Small intestine (tissue), 7 donors: ENCODE measurements at regions not wholly inside any gene's neighbourhood (a gene's known extent, or its start where the extent isn't known, plus 50 kb on each side); places are given as distances from the start of the nearest gene placed in this dataset.

Experiments
- DNase-seq, 2 donors: peaks; one replicate each; pipeline versions ENCODE4 v3.0.0 to v3.0.0-alpha.2; 2013
- FAIRE-seq: peaks from 2 replicates; lab custom pipeline; 2012; peaks lifted over from hg19 to GRCh38; lab: Jason Lieb, UNC
- H3K27ac ChIP-seq, 3 donors: one replicate each; pipeline ENCODE4 v1.5.1; 2013; ENCODE audit warnings: low read length in 2 of 3, mild to moderate bottlenecking in 2 of 3, control low read depth in 1 of 3, inconsistent platforms in 1 of 3, low read depth in 1 of 3, moderate library complexity in 1 of 3
- H3K27me3 ChIP-seq, 3 donors: one replicate each; pipeline ENCODE4 v1.6.1; 2013; ENCODE audit warnings: low read length in 3 of 3, inconsistent platforms in 1 of 3; ENCODE audit not compliant: control insufficient read depth in 3 of 3, insufficient read depth in 3 of 3
- H3K36me3 ChIP-seq, 3 donors: one replicate each; pipeline ENCODE4 v1.6.1; 2013; ENCODE audit warnings: low read length in 3 of 3, inconsistent platforms in 1 of 3, low read depth in 1 of 3, mild to moderate bottlenecking in 1 of 3, moderate library complexity in 1 of 3; ENCODE audit not compliant: control insufficient read depth in 3 of 3, insufficient read depth in 2 of 3
- H3K4me1 ChIP-seq, 3 donors: one replicate each; pipeline ENCODE4 v1.6.1; 2013; ENCODE audit warnings: low read length in 2 of 3, inconsistent platforms in 1 of 3, low read depth in 1 of 3, mild to moderate bottlenecking in 1 of 3, moderate library complexity in 1 of 3; ENCODE audit not compliant: control insufficient read depth in 3 of 3, insufficient read depth in 2 of 3
- H3K4me3 ChIP-seq, 3 donors: one replicate each; pipeline ENCODE4 v1.5.1; 2013; ENCODE audit warnings: low read length in 3 of 3, control low read depth in 1 of 3, inconsistent platforms in 1 of 3, low read depth in 1 of 3, mild to moderate bottlenecking in 1 of 3, moderate library complexity in 1 of 3
- H3K9me3 ChIP-seq, 2 donors: one replicate each; pipeline ENCODE4 v1.6.1; 2013; ENCODE audit warnings: low read depth in 1 of 2, low read length in 1 of 2; ENCODE audit not compliant: control insufficient read depth in 2 of 2, insufficient read depth in 1 of 2
- WGBS, 3 donors: extraction: QIAGEN DNeasy Blood & Tissue Kit; methylation state at CpG; one replicate each; pipeline ENCODE4 v1.1.7; 2013; 5-methylcytosine and 5-hydroxymethylcytosine counted together
- donor health status: healthy with polysubstance abuse.
- donor health status: control.
- donor health status: control.
- donor health status: Bipolar disorder and iron deficiency.
- donor health status: healthy.

DNA sequence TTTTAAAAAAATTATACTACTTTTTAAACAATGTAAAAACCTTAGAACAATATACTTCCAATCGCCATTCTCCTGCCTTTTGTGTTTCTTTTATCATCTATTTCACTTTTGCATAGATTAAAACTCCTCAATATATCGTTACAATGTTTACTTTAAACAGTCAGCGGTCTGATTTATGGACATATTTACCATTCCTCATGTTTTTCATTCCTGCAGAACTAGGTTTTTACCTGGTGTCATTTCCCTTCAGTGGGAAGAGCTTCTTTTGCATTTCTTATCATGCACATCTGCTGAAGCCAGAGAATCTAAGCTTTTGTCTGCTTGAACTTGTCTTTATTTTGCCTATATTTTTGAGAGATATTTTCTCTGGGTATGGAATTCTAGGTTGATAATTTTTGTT lies 277.4 kb upstream of the PLXNA2 start:
- no peak overlapping the region for H3K27ac ChIP-seq
- no peaks in the 10 kb centered on the region for H3K36me3 ChIP-seq
- H3K27me3 ChIP-seq = no peaks in the 10 kb centered on the region
- WGBS, 3 donors = 8 to 44% (median 21%) methylated on average over 3 of the region's 3 CpGs
- FAIRE-seq (no peak), DNase-seq (no peak)
- H3K4me3 ChIP-seq = no peak overlapping the region
- no peaks in the 10 kb centered on the region for H3K4me1 ChIP-seq
- peaks cover 0 to 5% of the 10 kb centered on the region in 2 donors for H3K9me3 ChIP-seq

DNA sequence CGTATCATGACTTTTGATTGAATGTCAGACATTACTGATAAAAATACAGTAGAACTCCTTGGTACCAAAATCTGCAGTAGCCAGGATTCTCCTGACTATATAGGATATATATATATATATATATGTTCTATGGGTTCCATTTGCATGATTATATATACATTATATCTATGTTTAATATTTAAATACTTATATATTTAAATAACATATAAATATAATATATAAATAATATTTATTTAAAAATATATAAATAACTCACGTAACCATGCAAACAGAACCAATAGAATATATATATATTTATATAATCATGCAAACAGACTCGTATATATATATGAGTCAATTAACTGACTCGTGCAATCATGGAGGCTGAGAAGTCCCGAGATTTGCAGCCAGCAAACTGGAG lies 278.8 kb upstream of the PLXNA2 start:
- WGBS, 3 donors = 87 to 93% (median 88%) methylated on average over 5 of the region's 5 CpGs

DNA sequence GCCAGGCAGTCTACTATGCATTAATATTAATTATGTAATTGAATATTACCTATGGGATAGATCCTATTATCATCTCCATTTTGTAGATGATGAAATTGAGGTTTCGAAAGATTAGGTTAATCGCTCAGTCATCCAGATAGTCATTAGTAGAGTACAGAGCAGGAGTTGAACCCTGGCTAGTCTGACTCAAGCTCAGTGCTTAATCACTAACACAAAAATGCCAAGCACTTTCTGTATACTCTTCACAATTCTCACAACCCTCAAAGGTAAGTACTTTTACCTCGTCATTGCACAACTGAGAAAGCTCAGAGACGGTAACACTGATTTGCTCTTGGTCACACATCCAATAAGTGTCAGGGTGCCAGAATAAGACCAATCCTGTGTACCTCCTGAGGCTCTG lies 280.2 kb upstream of the PLXNA2 start:
- H3K9me3 ChIP-seq = no peaks in the 10 kb centered on the region
- DNase-seq (no peak), FAIRE-seq (no peak)
- no peaks in the 10 kb centered on the region for H3K4me1 ChIP-seq
- 92 to 95% (median 93%) methylated on average over 4 of the region's 4 CpGs for WGBS, 3 donors
- no peak overlapping the region for H3K4me3 ChIP-seq
- H3K36me3 ChIP-seq = no peaks in the 10 kb centered on the region
- H3K27ac ChIP-seq = no peak overlapping the region
- H3K27me3 ChIP-seq = no peaks in the 10 kb centered on the region

More for the DNA sequence above, 278.8 kb upstream of the PLXNA2 start:
- Histone ChIP-seq H3K27me3 (no peaks in the 10 kb centered on the region), H3K27ac (no peak overlapping the region), H3K9me3 (no peaks in the 10 kb centered on the region), H3K36me3 (no peaks in the 10 kb centered on the region), H3K4me1 (no peaks in the 10 kb centered on the region), H3K4me3 (no peak overlapping the region)
- DNase-seq (no peak), FAIRE-seq (no peak)

DNA sequence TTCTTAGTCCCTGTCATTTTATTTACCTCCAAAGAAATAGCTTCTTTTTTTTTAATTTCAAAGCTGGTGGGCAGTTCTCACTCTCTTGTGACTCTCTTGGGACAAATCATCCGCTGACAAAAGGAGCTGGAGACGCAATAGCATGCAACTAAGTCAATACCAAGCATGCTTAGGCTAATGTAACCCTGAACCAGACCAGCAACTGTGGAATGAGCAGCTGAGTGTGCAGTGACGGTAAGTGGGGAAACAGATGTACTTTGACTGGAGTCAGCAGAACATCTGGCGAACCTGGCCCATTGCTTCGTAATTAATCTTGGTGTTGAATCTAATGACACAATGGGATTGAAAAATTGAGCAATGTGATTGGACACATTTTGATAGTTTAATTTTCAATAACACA lies 280.7 kb upstream of the PLXNA2 start:
- H3K36me3 ChIP-seq = no peaks in the 10 kb centered on the region
- H3K9me3 ChIP-seq = no peaks in the 10 kb centered on the region
- 65 to 82% (median 81%) methylated on average over 5 of the region's 5 CpGs for WGBS, 3 donors
- FAIRE-seq (no peak), DNase-seq (no peak)
- no peaks in the 10 kb centered on the region for H3K4me1 ChIP-seq
- H3K4me3 ChIP-seq = no peak overlapping the region
- no peak overlapping the region for H3K27ac ChIP-seq
- H3K27me3 ChIP-seq = peaks cover 0 to 4% (median 0%) of the 10 kb centered on the region in 3 donors

DNA sequence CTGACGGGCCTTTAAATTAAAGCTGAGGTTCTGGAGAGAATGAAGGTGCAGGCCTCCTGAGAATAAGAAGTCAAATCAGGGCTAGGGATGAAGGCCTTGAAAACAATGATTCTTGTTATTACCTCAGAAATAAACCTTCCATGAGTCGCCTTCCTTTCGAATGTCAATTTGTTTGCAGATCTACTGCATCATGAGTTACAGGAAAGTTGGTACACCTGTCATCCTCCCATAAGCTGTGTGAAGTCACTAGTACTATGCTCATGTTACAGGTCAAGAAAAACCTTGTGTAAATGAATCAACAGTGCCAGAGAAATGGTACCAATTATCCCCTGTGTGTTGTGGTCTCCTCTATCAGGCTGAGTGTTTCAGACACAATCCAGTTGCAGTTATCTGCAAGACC lies 281.2 kb upstream of the PLXNA2 start:
- no peak overlapping the region for H3K27ac ChIP-seq
- WGBS, 3 donors = 43 to 54% (median 44%) methylated on average over 3 of the region's 3 CpGs
- no peaks in the 10 kb centered on the region for H3K36me3 ChIP-seq
- H3K27me3 ChIP-seq = peaks cover 0 to 4% (median 0%) of the 10 kb centered on the region in 3 donors
- no peaks in the 10 kb centered on the region for H3K4me1 ChIP-seq
- FAIRE-seq = no peak
- no peak overlapping the region for H3K4me3 ChIP-seq
- H3K9me3 ChIP-seq = no peaks in the 10 kb centered on the region
- DNase-seq = no peak

DNA sequence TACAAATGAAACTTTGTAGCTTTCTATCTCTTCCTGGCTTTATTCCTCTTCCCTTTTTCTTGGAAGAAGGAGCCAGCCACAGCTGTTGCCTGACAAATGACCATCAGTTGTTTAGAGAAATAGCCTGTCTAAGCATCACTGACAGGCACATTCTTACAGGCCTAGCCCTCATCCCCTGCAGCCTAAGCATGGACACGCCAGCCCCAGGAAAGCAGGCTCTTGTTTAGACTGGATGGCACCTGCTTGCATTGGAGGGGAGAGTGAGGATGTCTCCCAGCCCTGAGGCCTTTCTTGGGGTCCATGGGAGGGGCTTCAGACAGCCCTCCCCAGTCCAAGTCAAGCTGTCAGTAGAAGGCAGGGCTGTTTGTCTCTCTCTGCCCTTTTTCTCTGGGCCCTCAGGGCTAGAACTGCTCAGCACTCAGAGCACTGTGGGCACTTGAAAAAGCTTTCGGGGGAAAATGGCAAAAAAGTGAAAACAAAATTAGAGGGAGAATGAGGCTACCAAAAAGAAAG lies 282.5 kb upstream of the PLXNA2 start:
- H3K36me3 ChIP-seq = no peaks in the 10 kb centered on the region
- no peak overlapping the region for H3K27ac ChIP-seq
- no peaks in the 10 kb centered on the region for H3K9me3 ChIP-seq
- H3K27me3 ChIP-seq = peaks cover 0 to 4% (median 0%) of the 10 kb centered on the region in 3 donors
- WGBS, 3 donors = 64 to 89% (median 75%) methylated on average over 2 of the region's 2 CpGs
- no peaks in the 10 kb centered on the region for H3K4me1 ChIP-seq
- DNase-seq (no peak), FAIRE-seq (no peak)
- no peak overlapping the region for H3K4me3 ChIP-seq

DNA sequence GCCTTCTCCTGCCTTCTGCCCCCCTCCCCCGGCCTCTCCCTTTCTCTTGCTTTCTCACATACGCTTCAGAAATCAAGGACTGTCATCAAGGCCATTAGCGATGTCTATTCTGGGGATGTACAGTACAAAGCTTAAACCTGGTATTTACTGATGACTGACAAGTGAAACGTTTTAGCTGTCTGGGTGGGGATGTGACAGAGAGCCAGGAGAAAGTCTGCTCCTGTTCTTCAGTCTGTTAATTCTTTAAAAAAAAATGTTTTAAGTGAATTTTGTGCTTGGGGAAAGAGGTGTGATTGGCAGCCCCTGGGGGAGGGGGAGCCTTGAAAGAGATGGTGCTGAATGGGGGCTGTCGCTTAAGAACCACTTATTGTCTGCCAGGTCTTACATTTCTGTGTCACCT lies 283.0 kb upstream of the PLXNA2 start:
- WGBS, 3 donors = 75 to 79% (median 77%) methylated on average over 5 of the region's 5 CpGs
- DNase-seq (no peak), FAIRE-seq (no peak)
- Histone ChIP-seq H3K4me3 (no peak overlapping the region), H3K27me3 (peaks cover 0 to 4% (median 0%) of the 10 kb centered on the region in 3 donors), H3K4me1 (no peaks in the 10 kb centered on the region), H3K9me3 (no peaks in the 10 kb centered on the region), H3K36me3 (no peaks in the 10 kb centered on the region), H3K27ac (no peak overlapping the region)

DNA sequence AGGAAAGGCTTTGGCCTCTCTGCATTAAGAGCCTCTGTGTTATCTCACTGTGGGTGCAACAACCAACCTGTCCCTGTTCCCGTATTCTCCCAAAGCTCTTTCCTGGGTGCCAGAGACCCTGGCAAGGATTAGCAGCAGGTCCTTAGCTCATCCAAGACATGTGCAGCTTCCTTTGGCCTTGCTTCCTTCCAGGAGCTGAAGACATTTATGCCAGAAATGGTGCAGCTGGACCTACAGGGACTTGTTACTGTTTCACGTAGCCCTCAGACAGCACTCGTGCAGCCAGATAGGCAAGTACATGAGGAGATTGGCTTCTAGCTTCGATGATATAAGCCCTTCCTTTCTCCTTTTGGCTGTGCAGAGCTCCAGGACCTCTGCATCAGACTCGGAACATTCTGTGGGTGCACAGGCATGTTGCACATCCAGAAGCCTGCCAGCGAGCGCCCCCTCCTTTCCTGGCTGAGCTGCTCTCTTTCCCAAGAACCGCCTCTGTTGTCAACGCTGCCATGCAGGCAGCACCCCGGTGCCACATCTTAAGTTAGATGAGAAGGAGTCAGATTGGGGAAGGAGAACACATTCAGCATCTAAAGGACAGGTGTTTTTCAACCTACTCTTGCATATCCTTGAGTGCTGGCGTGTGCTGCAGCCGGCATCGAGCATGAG lies 284.5 kb upstream of the PLXNA2 start:
- FAIRE-seq (no peak), DNase-seq (no peak)
- H3K4me1 ChIP-seq = no peaks in the 10 kb centered on the region
- H3K27me3 ChIP-seq = peaks cover 0 to 4% (median 0%) of the 10 kb centered on the region in 3 donors
- WGBS, 3 donors = 60 to 67% (median 64%) methylated on average over 13 of the region's 13 CpGs
- H3K27ac ChIP-seq = no peak overlapping the region
- no peak overlapping the region for H3K4me3 ChIP-seq
- H3K36me3 ChIP-seq = no peaks in the 10 kb centered on the region
- H3K9me3 ChIP-seq = no peaks in the 10 kb centered on the region
